Epithelial cell of esophagus (primary cell): ENCODE measurements at regions not wholly inside any gene's neighbourhood (a gene's known extent, or its start where the extent isn't known, plus 50 kb on each side); places are given as distances from the start of the nearest gene placed in this dataset.
"Not testable (repeated sequence)": the region's sequence is repeated elsewhere in the genome, so short reads cannot be mapped to it uniquely, and the experiment has no call there.

Experiments
- DNase-seq: peaks from one replicate; pipeline ENCODE4 v3.0.0; 2010; ENCODE audit warnings: low read depth
- H3K4me3 ChIP-seq: 2 replicates; pipeline ENCODE4 v1.5.1; 2011; ENCODE audit warnings: mild to moderate bottlenecking, low read length, control low read depth
- TF ChIP-seq, protein P1 (sequence below): IDR thresholded peaks from 2 replicates; pipeline ENCODE4 v1.5.1; 2011; ENCODE audit warnings: low read depth, mild to moderate bottlenecking, low read length, control low read depth, inconsistent platforms; ENCODE audit not compliant: insufficient read depth; ENCODE audit errors: missing control alignments

DNA sequence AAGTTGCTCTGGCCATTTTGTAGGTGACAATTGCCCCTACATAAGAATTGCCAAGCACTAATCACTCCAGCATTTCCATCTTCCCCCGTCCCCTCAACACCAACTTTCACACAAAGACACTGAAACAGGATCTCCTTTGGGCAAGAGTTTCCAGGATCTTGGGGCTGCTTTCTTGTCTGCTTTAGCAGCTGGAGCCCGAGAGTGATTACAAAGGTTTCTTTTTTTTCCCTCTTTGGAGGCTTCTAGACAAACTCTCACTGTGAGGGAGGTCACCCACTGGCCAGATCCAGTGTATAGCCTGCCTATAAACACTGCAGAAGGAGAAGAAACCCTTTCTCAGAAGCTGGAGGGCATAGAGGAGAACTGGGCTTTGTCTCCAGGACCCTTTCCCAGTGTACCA is 92.5 kb downstream of the APIP start:
- no peak for DNase-seq
- TF ChIP-seq, protein P1, sequence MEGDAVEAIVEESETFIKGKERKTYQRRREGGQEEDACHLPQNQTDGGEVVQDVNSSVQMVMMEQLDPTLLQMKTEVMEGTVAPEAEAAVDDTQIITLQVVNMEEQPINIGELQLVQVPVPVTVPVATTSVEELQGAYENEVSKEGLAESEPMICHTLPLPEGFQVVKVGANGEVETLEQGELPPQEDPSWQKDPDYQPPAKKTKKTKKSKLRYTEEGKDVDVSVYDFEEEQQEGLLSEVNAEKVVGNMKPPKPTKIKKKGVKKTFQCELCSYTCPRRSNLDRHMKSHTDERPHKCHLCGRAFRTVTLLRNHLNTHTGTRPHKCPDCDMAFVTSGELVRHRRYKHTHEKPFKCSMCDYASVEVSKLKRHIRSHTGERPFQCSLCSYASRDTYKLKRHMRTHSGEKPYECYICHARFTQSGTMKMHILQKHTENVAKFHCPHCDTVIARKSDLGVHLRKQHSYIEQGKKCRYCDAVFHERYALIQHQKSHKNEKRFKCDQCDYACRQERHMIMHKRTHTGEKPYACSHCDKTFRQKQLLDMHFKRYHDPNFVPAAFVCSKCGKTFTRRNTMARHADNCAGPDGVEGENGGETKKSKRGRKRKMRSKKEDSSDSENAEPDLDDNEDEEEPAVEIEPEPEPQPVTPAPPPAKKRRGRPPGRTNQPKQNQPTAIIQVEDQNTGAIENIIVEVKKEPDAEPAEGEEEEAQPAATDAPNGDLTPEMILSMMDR, result no peak
- H3K4me3 ChIP-seq, result no peak overlapping the region

DNA sequence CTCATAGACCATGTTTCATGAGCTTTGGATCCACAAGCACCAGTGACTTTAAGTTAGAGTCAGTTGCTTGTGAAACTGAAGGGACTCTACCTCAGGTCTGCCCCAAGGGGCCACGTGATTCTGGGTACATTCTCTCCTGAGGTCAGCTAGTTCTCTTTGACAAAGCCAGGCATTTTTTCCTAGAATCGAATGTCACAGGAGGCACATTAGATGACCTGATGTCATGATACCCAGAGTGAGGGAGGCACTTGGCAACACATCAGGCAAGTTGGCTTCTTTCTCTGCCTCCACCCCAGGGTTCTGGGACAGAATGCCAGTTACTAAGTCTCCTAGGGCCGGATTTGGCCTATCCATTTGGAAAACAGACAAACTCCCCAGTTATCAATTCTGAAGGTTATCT is 93.0 kb downstream of the APIP start:
- no peak overlapping the region for H3K4me3 ChIP-seq
- TF ChIP-seq, protein P1, result no peak
- no peak for DNase-seq

DNA sequence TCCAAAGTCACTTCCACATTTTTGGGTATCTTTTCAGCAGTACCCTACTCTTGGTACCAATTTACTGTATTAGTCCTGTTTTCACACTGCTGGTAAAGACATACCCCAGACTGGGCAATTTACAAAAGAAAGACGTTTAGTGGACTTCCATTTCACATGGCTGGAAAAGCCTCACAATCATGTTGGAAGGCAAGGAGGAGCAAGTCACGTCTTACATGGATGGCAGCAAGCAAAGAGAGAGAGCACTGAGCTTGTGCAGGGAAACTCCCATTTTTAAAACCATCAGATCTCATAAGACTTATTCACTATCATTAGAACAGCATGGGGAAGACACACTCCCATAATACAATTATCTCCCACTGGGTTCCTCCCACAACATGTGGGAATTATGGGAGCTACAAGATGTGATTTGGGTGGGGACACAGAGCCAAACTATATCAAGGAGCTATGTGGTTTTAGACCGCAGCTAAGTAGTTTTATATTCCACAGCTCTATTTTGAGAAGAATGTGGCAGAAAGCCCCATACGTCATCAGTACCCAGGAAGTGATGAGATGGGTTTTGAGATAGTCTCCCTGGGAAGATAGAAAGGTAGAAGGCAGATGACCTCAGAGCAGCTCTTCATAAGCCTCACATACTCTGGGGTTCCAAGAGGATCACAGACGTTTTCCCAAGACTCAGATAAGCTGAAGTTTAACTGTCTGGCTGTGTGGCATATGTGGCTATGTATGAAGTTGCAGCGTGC is 96.3 kb downstream of the APIP start:
- H3K4me3 ChIP-seq, result no peak overlapping the region
- TF ChIP-seq, protein P1, result no peak
- no peak for DNase-seq

- not testable (repeated sequence) for DNase-seq, H3K4me3 ChIP-seq
Measured at GRCh38 chr11:34817812-34818211, 98.4 kb downstream of the APIP start.

- TF ChIP-seq, protein P1, result no peak
- no peak for DNase-seq
- H3K4me3 ChIP-seq, result no peak overlapping the region
Measured at GRCh38 chr11:34816698-34817213, 99.4 kb downstream of the APIP start.

DNA sequence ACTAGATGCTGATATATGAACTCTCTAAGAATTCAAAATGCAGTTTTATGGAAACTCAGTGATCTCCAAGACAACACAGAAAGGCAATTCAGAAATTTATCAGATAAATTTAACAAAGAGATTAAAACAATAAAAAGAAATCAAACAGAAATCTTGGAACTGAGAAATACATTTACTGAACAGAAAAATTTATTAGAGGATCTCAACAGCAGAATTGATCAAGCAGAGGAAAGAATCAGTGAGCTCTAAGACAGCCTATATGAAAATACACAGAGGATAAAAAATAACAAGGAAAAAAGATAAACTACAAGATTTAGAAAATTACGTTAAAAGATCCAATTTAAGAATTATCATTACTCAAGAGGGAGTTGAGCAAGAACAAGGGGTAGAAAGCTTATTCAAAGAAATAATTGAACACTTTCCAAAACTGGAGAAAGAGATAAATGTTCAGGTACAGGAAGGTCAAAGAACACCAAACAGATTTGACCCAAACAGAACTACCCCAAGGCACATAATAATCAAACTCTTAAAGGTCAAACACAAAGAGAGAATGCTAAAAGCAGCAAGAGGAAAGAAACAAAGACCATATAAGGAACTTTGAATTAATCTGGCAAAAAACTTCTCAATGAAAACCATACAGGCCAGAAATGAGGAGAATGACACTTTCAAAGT is 103.1 kb downstream of the APIP start:
- H3K4me3 ChIP-seq, result no peak overlapping the region
- TF ChIP-seq, protein P1, result no peak
- no peak for DNase-seq

- no peak overlapping the region for H3K4me3 ChIP-seq
- no peak for DNase-seq
- TF ChIP-seq, protein P1, result no peak
Measured at GRCh38 chr11:34811858-34812257, 104.3 kb downstream of the APIP start.
